ENCODE measurements at regions not wholly inside any gene's neighbourhood (a gene's known extent, or its start where the extent isn't known, plus 50 kb on each side); places are given as distances from the start of the nearest gene placed in this dataset.
"Not testable (repeated sequence)": the region's sequence is repeated elsewhere in the genome, so short reads cannot be mapped to it uniquely, and the experiment has no call there.

DNA sequence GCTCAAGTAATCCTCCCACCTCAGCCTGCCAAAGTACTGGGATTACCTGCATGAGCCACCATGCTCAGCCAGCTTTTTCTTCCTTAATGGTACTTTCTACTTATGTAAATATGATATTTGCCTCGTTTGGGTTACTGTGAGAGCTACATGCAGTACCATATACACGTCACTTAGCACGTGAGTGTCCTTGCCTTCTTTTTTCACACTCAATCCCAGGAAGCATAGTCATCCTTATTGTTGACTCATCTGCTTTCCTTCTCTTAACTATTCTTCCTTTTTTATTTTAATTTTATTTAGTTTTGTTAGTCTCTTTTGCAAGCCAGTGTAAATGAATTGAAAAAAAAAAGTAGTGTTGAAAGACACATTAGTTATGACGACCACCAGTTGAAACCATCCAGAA, 205.9 kb downstream of the HIPK3 start:
- no peak for DNase-seq (ENCODE audit: low spot score)

DNA sequence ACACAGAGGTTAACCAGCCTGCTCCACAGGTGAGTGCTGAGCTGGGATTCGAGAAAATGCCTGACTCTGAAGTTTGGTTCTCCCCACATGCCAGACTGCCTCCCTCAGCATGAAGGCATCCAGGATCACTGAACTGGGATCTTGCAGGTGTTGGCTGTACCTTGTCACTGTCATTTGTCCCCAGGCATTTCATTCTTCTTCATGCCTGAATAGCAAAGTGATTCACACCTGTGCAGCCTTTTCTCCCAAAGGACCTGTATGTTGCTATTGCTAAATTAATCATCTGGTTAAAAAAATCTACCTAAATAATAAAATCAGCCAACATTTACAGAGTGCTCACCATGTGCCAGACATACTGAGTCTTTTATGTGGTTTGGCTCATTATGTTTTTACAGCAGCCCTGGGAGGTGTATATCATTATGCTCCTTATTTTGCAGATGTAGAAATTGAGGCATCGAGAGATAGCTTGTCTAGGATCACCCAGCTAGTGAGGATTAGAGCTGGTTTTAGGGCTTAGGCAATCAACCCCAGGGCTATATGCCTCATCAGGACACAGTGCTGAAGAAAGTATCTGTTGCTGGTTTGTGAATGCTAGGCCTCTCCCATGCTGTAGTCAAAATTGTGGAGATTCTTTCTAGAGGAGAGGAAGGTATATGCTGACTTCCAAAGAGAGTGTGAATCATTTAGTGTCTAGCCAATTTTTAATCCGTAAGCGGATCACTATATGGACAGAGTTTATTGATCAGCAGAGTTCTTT, 204.4 kb downstream of the HIPK3 start:
- DNase-seq (ENCODE audit: low spot score): no peak

DNA sequence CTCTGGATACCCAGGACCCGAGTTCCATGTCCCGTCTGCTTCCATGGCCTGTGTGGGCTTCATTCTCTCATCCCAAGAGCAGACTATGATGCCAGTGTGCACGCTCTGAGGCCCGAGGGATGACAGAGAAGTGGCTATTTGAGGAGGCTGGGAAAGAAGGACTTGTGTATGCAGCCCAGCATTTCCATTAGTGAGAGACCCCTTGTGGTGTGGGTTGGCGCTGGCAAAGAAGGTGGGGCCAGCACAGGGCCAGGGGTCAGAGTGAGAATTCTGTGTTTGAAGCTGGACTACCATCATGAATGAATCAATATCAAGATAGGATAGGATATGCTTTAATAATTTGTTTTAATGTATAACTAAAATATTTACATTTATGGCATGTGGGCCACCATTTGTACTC, 200.8 kb downstream of the HIPK3 start:
- DNase-seq (ENCODE audit: low spot score): no peak

DNA sequence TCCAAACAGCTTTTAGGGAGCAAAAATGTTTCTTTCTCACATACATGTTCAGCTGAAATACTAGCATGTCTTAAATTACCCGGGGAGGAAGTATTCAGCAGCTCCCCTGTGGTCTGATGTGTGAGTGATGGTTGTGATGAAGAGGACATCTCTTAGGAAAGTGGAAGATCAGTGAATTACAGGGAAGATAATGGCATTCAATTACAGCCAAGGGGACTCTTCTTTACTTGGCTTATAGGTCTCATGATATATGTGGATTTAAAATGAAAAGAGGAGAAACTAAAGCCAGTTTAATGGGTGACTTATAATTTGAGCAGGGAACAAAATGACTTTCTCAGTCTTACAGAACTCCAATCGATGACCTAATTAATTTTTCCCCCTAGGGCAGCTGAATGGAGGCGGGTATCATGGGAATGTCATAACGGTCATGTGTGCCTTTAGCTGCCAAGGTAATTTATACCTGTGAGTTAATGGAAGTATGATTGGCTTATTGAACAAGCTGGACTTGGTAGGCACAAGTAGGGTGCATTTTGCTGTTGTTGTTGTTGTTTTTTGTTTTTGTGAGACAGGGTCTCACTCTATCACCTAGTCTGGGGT, 198.8 kb downstream of the HIPK3 start:
- DNase-seq (ENCODE audit: low spot score): no peak

DNA sequence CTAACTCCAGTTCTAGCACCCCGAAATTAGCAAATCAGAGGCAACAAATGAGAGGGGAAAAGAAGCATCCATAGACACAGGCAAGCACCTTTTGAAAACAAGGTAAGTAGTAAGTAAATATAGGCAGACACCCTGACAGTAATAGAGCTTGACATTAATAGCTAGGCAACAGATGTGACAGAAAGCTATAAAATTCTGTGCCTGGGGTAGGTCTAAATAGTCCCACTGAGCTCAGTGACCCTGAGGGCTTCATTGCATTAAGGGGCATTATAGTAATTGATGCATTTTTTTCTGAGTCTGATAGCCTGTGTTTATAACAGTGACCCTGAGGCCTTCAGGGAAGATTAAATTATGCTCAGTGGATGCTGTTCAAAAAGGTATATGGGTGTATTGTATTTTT, 197.1 kb downstream of the HIPK3 start:
- no peak for DNase-seq (ENCODE audit: low spot score)

DNA sequence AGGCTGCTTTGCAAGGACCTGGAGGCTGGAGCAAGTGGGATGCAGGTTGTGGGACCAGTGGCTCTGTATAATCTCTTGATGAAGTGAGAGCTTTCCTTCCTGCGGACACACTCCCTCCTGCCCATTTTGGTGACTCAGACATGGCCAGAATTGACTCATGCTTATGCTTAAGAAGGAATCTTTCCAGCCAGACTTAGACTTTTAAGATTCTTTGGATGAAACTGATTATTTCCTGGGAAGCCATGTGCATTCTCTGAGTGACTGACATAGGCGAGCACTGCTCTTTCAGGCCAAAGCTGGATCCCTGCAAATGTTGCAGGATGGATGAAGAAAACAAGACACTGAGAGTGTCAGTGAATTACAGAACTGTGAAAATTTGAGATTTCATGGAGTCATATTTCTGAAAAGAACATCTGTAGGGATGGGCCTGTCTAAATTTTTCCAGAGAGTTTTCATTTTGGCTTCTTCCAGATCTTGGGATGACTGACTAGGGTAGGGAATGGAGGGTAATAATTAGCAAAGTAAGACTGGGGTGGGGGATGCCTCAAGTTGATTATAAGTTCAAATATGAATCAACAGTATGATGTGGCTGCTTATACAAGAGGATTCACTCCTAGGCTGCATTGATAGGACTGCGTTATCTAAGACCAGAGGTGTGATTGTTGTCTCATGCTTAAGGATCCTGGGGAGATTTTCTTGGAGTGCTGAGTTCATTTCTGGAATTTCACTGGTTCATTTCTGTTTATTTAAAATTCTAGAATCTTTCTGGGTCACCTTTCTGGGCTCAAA, 195.8 kb downstream of the HIPK3 start:
- peak; percentile 71 for DNase-seq (ENCODE audit: low spot score)

DNA sequence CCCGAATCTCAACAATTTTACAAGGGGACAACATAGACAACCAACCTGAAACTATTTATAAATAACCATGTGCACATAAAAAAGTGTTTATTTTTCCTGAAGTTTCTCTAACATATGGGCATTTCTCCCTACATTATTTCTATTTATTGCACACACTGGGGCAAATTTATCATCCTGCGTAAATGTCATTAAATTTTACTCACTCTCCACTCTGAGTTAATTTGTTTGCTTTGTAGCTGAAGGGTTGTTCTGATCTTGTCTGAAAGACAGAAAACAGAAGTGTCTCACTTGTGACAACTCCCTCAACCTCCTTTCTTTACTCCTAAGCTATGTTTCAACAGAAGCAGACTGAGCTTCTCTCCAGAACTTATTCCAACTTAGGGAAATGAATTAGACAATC, 194.2 kb downstream of the HIPK3 start:
- no peak for DNase-seq (ENCODE audit: low spot score)

DNA sequence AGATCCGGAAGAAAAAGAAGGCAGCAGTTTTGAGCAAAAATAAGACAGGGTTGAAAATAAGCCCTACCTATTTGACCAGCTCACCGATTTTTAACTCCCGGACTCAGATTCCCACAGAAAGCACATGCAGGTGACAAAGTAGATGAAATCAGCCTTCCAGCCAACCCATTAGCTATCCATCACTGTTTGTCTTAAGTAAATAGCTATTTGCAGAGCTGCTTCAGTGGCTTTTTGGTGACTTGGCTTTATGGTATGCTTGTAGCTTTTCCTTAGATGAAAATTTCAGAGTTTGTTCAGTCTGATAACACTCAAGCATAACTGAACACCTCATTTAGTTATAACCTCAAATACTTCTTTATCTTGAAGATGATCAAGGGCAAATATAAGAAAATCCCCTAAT, 192.6 kb downstream of the HIPK3 start:
- DNase-seq (ENCODE audit: low spot score): peak; percentile 30

DNA sequence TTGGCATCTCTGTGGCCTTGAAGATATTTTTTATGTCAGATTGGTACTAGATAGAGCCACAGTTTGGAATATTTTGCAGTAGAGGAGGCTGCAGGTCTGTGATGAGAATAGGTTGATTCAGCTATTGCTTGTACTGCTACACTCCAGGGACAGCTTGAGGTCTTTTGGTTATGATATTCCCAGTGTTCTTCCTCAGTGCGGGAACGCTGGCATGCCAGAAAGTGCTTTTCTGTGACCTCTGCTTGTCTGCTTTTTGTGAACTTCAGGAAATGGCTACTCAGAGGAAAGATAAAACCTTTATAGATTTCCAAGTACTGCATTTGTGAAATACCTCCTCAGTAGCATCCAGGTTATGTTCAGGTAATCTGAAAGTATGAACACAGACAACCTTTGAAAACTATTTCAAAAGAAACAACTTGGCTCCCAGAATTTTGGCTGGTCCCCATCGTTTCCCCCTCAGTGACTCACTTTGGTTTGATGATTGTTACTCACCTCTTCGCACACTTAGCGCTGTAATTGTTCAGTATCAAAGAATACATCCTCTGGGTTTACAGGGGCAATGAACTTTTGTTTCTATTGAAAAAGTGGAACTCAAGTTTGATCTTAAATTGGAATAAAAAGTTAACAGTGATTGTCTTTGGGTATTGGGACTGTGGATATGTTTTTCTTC, 191.4 kb downstream of the HIPK3 start:
- no peak for DNase-seq (ENCODE audit: low spot score)

DNA sequence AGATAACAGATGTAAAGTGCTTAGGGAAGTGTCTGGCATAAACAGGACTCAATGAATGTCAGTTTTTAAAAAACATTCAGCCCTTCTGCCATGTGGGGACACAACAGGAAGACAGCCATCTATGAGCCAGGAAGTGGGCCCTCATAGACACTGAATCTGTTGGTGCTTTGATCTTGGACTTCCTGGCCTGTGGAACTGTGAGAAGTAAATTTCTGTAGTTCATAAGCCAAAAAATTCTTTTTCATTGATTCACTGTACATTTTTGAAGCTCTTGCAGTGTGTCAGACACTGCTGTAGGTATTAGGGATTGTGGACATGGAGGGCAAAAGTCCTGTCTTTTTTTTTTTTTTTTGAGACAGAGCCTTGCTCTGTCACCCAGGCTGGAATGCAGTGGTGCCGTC, 188.6 kb downstream of the HIPK3 start:
- DNase-seq (ENCODE audit: low spot score): peak; percentile 22

DNA sequence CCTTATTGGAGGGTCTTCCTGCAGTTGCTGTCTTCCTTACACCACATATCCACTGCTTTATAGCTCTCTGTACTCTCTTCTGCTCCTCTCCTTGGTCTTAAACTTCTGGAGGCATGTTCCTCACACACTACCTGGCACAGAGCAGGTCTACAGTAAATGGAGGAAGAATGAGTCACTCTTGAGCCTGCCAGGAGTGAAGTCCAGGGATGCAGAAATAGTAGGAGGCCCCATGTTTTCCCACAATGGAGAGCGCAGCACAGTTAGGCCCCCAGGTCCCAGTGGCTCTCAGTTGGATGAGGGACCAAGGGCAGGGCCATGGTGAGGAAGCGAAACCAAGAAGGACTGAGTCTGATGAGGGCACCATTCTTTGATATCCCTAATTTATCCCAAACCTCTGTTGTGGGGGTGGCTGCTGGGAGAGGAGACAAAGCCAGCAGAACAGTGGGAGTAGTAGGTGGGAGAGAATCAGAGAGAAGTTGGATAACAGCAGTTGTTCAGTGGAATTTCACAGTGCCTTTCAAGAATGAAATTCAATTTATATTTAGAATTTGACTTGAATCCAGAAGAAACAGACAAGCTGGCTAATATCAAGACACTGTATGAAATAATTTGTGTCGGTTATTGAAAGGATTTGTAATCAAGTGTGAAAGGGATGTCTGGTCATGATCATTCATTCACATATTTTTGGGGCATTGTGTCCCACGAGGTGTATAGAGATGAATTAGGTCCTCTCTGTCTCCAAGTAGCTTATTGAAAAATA, 187.8 kb downstream of the HIPK3 start:
- no peak for DNase-seq (ENCODE audit: low spot score)

DNA sequence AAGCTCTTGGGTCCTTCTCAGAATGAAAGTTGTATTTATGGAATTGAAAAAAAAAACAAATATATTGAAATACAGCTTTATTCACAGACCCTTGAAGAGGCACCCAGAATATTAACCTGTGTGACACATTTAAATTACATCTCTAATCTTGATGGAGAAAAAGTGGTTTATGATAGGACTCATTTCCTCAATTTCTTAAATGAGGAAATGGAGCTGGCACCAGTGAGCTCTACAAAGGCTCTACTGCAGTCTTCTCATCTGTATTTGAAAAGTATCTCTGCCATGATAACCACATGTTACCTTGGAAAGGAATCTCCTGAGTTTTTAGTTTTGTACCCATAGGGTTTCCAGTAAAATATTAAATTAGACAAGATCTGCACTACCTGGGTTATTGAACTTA, 186.5 kb downstream of the HIPK3 start:
- no peak for DNase-seq (ENCODE audit: low spot score)

DNA sequence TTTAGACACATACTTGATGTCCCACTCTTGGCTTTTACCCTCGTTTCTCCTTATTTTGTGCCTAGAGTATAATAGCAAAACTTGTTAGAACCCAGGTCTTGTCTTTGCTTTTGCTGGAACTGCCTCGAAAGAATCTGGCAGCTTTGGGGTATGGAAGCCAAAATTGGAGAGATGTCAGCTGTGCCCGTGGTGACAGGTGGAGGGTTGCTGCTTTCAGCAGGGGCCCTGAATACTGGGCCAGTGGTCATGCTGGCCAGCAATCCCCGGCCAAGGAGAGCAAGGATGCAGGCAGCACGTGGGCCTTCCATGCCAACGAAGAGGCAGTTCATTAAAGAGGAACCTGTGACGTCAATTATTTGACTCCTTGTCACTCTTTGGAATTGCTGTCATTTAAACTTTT, 181.1 kb downstream of the HIPK3 start:
- no peak for DNase-seq (ENCODE audit: low spot score)

DNA sequence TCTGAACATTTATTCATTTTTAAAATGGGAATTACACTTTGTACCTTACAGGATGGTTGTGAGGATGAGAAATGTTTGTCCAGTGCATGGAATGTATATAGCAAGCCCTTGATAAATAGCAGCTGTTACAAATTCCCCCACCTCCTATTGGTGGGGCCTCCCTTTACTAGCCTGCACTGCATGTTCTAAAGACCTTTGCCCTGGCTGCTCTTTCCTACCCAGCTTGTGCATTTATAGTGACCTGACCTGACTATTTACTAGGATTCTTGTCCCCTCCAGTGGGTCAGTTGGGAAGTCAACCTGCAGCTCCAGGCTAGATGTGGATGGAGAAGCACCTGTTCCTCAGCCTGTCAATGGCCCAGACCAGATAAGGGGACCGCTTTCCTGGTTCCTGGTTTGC, 180.3 kb downstream of the HIPK3 start:
- DNase-seq (ENCODE audit: low spot score): no peak

DNA sequence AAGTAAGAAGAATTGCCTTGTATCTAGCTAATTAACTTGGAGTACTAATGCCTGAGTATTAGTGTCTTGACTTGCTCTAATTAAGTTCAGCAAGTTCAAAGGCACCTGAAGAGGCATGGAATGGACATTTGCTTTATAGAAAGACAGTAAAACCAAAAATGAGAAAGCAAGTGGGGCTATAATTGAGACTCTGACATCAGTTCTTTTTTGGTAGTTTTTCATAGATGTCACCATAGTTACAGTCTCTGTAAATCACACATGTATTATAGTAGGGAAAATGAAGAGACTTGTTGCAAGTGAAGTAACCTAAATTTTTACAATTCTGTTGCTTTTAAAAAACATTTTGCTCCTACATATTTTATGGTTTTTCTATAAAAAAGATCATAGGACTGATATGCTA, 178.0 kb downstream of the HIPK3 start:
- DNase-seq (ENCODE audit: low spot score): no peak

DNA sequence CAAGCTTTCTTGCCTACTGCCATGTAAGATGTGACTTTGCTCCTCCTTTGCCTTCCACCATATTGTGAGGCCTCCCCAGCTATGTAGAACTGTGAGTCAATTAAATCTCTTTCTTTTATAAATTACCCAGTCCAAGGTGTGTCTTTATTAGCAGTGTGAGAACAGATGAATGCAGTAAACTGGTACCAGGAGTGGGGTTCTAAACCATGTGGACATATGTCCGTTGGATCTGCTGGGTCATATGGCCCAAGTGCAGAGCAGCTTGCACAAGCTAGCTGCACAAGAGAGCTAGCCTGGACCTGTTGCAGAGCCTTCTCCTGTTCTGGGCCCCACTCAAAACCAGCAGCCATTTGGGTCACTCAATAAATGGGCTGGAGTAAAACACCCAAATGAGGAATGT, 177.1 kb downstream of the HIPK3 start:
- no peak for DNase-seq (ENCODE audit: low spot score)

DNA sequence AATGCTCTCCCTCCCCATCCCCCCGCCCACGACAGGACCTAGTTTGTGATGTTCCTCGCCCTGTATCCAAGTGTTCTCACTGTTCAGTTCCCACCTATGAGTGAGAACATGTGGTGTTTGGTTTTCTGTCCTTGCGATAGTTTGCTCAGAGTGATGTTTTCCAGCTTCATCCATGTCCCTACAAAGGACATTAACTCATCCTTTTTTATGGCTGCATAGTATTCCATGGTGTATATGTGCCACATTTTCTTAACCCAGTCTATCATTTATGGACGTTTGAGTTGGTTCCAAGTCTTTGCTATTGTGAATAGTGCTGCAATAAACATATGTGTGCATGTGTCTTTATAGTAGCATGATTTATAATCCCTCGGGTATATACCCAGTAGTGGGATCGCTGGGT, 171.3 kb downstream of the HIPK3 start:
- not testable (repeated sequence) for DNase-seq (ENCODE audit: low spot score)

DNA sequence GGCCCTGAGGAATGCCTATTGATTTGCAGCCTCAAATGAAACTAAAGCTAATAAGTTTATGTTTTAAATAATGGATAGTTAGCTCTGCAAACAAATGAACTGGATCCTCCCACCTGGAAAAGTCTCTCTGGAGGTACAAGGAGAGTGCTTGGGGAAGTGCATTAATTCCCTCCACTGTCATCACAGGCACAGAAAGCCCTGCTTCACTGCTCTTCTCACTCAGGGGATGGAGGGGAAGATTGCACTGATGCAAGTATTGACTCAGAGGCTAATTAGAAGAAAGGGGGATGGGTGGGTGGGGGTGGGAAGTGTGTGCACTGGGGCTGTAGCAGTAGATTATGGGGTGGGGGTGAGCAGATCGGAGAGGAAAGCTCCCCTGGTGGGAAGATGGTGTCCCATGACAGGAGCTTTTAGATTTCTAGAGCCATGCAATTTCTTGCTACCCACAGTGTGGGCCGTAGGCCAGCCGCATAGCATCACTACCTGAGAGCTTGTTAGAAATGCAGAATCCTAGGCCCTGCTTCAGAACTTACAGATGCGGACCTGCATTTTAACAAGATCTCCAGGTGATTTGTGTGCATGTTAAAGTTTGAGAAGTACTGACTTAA, 163.9 kb downstream of the HIPK3 start:
- no peak for DNase-seq (ENCODE audit: low spot score)

DNA sequence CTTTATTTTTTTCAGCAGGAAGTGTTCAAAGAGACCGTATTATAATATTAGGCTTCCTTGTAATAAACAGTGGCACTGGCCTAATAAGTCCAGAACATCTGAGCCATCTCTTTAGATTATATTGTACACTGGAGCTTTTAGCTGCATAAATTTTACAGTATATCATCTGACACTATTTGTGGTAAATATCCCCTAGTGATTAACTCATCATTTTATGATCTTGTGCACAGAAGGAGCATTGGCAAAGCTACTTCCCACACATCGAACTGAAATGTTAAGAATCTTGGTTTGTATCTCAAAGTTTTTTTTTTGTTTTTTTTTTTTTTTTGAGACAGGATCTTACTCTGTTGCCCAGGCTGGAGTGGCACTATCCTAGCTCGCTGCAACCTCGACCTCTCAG, 162.7 kb downstream of the HIPK3 start:
- DNase-seq (ENCODE audit: low spot score): no peak

DNA sequence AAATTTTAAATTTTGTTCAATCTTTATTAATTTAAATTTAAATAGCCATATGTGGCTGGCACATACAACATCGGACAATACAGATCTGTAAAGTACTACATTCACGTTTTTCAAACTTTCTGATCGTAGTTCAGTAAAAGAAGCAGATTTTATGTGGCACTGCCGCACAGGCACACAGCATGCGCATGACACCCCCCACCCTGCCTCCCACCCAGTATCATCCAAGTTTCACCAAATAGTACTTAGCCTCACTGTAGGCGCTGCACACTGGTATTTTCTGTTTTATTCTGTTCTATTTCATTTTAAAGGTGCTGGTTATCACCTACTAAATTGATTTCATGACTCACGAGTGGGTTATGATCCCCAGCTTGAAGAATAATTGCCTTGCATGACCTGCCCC, 159.9 kb downstream of the HIPK3 start:
- DNase-seq (ENCODE audit: low spot score): no peak

DNA sequence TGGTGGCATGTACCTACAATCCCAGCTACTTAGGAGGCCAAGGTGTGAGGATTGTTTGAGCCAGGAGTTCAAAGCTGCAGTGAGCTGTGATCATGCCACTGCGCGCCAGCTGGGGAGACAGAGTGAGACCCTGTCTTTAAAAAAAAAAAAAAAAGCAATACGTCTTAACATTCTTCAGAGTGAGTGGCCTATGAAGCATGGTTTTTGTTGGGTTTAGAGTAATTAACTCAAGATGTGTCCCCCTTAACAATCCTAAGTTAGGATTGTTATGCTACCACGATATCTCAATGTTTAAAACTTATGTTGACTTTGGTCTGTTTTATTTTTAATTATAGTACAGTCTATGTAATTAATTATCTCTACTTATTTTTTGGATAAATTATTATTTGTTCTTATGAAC, 156.1 kb downstream of the HIPK3 start:
- DNase-seq (ENCODE audit: low spot score): no peak

DNA sequence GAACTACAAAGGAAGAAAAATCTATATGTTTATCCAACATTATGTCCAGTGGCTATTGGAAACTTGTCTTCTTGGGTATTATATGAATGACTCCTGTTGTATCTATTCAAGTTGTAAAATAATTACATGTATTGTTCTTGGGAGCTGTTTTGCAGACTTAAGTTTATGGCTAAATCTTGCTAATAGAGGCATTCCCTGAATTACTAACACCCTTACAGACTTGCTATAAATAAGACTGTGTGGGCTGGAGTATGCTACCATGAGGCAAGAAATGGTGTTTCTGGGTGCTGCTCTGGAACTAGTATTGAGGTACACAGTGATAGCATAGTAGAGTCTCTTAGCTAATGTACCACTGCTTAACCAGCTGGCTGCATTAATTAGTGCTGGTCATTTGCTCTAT, 155.1 kb downstream of the HIPK3 start:
- DNase-seq (ENCODE audit: low spot score): no peak

Measured in AG08396 (cell line).